GM23338 (cell line): ENCODE measurements at regions not wholly inside any gene's neighbourhood (a gene's known extent, or its start where the extent isn't known, plus 50 kb on each side); places are given as distances from the start of the nearest gene placed in this dataset.

Experiments used
- ATAC-seq: fragments of 200-7000 bp; cut with Tn5 transposase; 3 replicates; pipeline ENCODE4 v1.9.1; 2020
- DNase-seq: peaks from one replicate; pipeline ENCODE4 v3.0.0-alpha.2; 2015; ENCODE audit warnings: low spot score
- H2AFZ ChIP-seq: fragments of 200-600 bp; sonication (generic); 2 replicates; pipeline ENCODE4 v1.8.0; 2016; ENCODE audit warnings: antibody characterized with exemption, mild to moderate bottlenecking, moderate library complexity
- H3F3A ChIP-seq: fragments of 200-600 bp; sonication (generic); replicated peaks from 2 replicates; pipeline ENCODE4 v1.8.0; 2017; ENCODE audit warnings: antibody characterized with exemption, mixed run types, low read depth
- H3K27ac ChIP-seq: fragments of 200-600 bp; sonication (generic); 2 replicates; pipeline ENCODE4 v1.6.1; 2016; ENCODE audit warnings: low read depth
- H3K27me3 ChIP-seq: fragments of 200-600 bp; sonication (generic); 2 replicates; pipeline ENCODE4 v1.8.0; 2016; ENCODE audit warnings: mild to moderate bottlenecking, mixed run types, moderate library complexity; ENCODE audit not compliant: insufficient read depth
- H3K36me3 ChIP-seq: fragments of 200-600 bp; sonication (generic); 2 replicates; pipeline ENCODE4 v1.8.0; 2016; ENCODE audit warnings: mild to moderate bottlenecking; ENCODE audit not compliant: insufficient read depth
- H3K4me1 ChIP-seq: fragments of 200-600 bp; sonication (generic); 2 replicates; pipeline ENCODE4 v1.8.0; 2016; ENCODE audit warnings: mild to moderate bottlenecking, moderate library complexity; ENCODE audit not compliant: insufficient read depth
- H3K4me2 ChIP-seq: fragments of 200-600 bp; sonication (generic); 2 replicates; pipeline ENCODE4 v1.7.1; 2017; ENCODE audit warnings: mixed run types
- H3K4me3 ChIP-seq: fragments of 200-600 bp; sonication (generic); 2 replicates; pipeline ENCODE4 v1.6.1; 2016; ENCODE audit warnings: mixed run types
- H3K79me2 ChIP-seq: fragments of 200-600 bp; sonication (generic); replicated peaks from 2 replicates; pipeline ENCODE4 v1.8.0; 2017; ENCODE audit warnings: mild to moderate bottlenecking; ENCODE audit not compliant: insufficient read depth
- H3K9me2 ChIP-seq: fragments of 200-600 bp; sonication (generic); 2 replicates; pipeline ENCODE4 v1.8.0; 2017; ENCODE audit not compliant: insufficient read depth
- H4K20me1 ChIP-seq: fragments of 200-600 bp; sonication (generic); replicated peaks from 2 replicates; pipeline ENCODE4 v1.8.0; 2017; ENCODE audit warnings: mild to moderate bottlenecking; ENCODE audit not compliant: insufficient read depth
- H3K27ac Mint-ChIP-seq: 2 replicates; pipeline ENCODE4 v1.8.0; 2020; ENCODE audit warnings: inconsistent platforms, mild to moderate bottlenecking, moderate library complexity, mixed read lengths
- H3K27me3 Mint-ChIP-seq: 3 replicates; pipeline ENCODE4 v1.8.0; 2022; ENCODE audit warnings: low read depth, mild to moderate bottlenecking, moderate library complexity, mixed read lengths, inconsistent platforms; ENCODE audit not compliant: insufficient read depth, poor library complexity
- H3K36me3 Mint-ChIP-seq: 3 replicates; pipeline ENCODE4 v1.8.0; 2021; ENCODE audit warnings: low read depth, mild to moderate bottlenecking, inconsistent platforms, moderate library complexity, mixed read lengths
- H3K4me1 Mint-ChIP-seq: 3 replicates; pipeline ENCODE4 v1.8.0; 2020; ENCODE audit warnings: mild to moderate bottlenecking, inconsistent platforms, mixed read lengths
- H3K4me3 Mint-ChIP-seq: 3 replicates; pipeline ENCODE4 v1.8.0; 2021; ENCODE audit warnings: moderate library complexity, mild to moderate bottlenecking, inconsistent platforms, mixed read lengths
- H3K9me3 Mint-ChIP-seq: 3 replicates; pipeline ENCODE4 v1.8.0; 2020; ENCODE audit warnings: moderate library complexity, mild to moderate bottlenecking, inconsistent platforms, mixed read lengths
- CREB1 ChIP-seq: fragments of 250-450 bp; sonication (Bioruptor Pico); IDR thresholded peaks from 2 replicates; pipeline ENCODE4 v1.5.0; 2020; ENCODE audit warnings: low read depth, mild to moderate bottlenecking, moderate library complexity
- EZH2 ChIP-seq: fragments of 200-600 bp; sonication (generic); IDR thresholded peaks from one replicate; pipeline ENCODE4 v1.8.0; 2017; ENCODE audit warnings: antibody characterized with exemption, mild to moderate bottlenecking, low read depth; ENCODE audit not compliant: unreplicated experiment
- EZH2phosphoT487 ChIP-seq: fragments of 200-600 bp; sonication (generic); IDR thresholded peaks from one replicate; pipeline ENCODE4 v1.8.1; 2018; ENCODE audit warnings: antibody characterized with exemption; ENCODE audit not compliant: unreplicated experiment
- JUNB ChIP-seq: IDR thresholded peaks from one replicate; pipeline ENCODE4 v1.6.1; 2016; ENCODE audit warnings: antibody characterized with exemption; ENCODE audit not compliant: unreplicated experiment
- NANOG ChIP-seq: IDR thresholded peaks from 2 replicates; pipeline ENCODE4 v1.6.1; 2016; ENCODE audit warnings: antibody characterized with exemption, borderline replicate concordance
- STAT1 ChIP-seq: IDR thresholded peaks from one replicate; pipeline ENCODE4 v1.6.1; 2016; ENCODE audit warnings: antibody characterized with exemption; ENCODE audit not compliant: unreplicated experiment
- ZNF114 ChIP-seq: fragments of 250-450 bp; sonication (Bioruptor Pico); IDR thresholded peaks from 2 replicates; pipeline ENCODE4 v1.5.0; 2020; ENCODE audit warnings: mild to moderate bottlenecking, moderate library complexity
- ZNF331 ChIP-seq: fragments of 250-450 bp; sonication (Bioruptor Pico); IDR thresholded peaks from 2 replicates; pipeline ENCODE4 v1.5.0; 2020; ENCODE audit warnings: low read depth, mild to moderate bottlenecking, moderate library complexity
- TF ChIP-seq, protein P1 (sequence below): IDR thresholded peaks from 2 replicates; pipeline ENCODE4 v1.6.1; 2016; ENCODE audit warnings: antibody characterized with exemption
- TF ChIP-seq, protein P2 (sequence below), 2 experiments: fragments of 200-600 bp in 1 of 2; sonication (generic) in 1 of 2; conservative IDR thresholded peaks; 2 replicates each; pipeline versions ENCODE4 v1.5.1 to v1.6.1; 2016 to 2017; ENCODE audit warnings: antibody characterized with exemption in 2 of 2, low read depth in 2 of 2, mild to moderate bottlenecking in 2 of 2, moderate library complexity in 1 of 2
- TF ChIP-seq, protein P3 (sequence below): fragments of 250-450 bp; sonication (Bioruptor Pico); IDR thresholded peaks from 2 replicates; pipeline ENCODE4 v1.5.0; 2020; ENCODE audit warnings: mild to moderate bottlenecking, moderate library complexity
- TF ChIP-seq, protein P4 (sequence below): IDR thresholded peaks from one replicate; pipeline ENCODE4 v1.6.1; 2018; ENCODE audit warnings: antibody characterized with exemption; ENCODE audit not compliant: unreplicated experiment

DNA sequence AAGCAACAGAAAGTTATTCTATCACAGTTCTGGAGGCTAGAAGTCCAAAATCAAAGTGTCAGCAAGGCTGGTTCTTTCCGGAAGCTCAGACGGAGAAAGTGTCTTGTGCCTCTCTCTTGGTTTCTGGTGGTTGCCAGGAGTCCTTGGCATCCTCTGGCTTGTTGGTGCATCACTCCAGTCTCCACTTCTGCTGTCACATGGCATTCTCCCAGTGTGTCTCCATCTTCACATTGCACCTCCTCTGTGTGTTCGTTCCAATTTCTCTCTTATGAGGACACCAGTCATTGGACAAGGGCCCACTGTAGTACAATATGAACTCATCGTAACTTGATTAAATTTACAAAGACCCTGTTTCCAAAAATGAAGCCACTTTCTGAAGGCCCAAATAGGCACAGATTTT, 175.4 kb upstream of the ATP5MC3 start:
- no peaks in the 10 kb centered on the region for H3K79me2 ChIP-seq

More for the DNA sequence above, 175.4 kb upstream of the ATP5MC3 start:
- Histone ChIP-seq H4K20me1 (no peaks in the 10 kb centered on the region), H3F3A (no peaks in the 10 kb centered on the region), H3K9me2 (no peaks in the 10 kb centered on the region), H3K27ac (no peak overlapping the region), H3K36me3 (no peaks in the 10 kb centered on the region), H3K4me3 (no peak overlapping the region), H2AFZ (no peak overlapping the region), H3K4me2 (no peak overlapping the region), H3K27me3 (no peaks in the 10 kb centered on the region), H3K4me1 (no peaks in the 10 kb centered on the region)
- Mint-ChIP-seq H3K4me1 (no peaks in the 10 kb centered on the region), H3K9me3 (no peaks in the 10 kb centered on the region), H3K36me3 (no peaks in the 10 kb centered on the region), H3K4me3 (no peak overlapping the region), H3K27ac (no peak overlapping the region), H3K27me3 (peaks cover 3% of the 10 kb centered on the region)
- ATAC-seq (no peak), DNase-seq (no peak)
- TF ChIP-seq, protein P1, sequence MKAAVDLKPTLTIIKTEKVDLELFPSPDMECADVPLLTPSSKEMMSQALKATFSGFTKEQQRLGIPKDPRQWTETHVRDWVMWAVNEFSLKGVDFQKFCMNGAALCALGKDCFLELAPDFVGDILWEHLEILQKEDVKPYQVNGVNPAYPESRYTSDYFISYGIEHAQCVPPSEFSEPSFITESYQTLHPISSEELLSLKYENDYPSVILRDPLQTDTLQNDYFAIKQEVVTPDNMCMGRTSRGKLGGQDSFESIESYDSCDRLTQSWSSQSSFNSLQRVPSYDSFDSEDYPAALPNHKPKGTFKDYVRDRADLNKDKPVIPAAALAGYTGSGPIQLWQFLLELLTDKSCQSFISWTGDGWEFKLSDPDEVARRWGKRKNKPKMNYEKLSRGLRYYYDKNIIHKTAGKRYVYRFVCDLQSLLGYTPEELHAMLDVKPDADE: no peak
- TF ChIP-seq EZH2phosphoT487 (no peak), STAT1 (no peak), ZNF114 (CRISPR knock-in tag) (no peak), CREB1 (CRISPR knock-in tag) (no peak), ZNF331 (CRISPR knock-in tag) (no peak), JUNB (no peak), NANOG (no peak), EZH2 (no peak)
- TF ChIP-seq, protein P2, sequence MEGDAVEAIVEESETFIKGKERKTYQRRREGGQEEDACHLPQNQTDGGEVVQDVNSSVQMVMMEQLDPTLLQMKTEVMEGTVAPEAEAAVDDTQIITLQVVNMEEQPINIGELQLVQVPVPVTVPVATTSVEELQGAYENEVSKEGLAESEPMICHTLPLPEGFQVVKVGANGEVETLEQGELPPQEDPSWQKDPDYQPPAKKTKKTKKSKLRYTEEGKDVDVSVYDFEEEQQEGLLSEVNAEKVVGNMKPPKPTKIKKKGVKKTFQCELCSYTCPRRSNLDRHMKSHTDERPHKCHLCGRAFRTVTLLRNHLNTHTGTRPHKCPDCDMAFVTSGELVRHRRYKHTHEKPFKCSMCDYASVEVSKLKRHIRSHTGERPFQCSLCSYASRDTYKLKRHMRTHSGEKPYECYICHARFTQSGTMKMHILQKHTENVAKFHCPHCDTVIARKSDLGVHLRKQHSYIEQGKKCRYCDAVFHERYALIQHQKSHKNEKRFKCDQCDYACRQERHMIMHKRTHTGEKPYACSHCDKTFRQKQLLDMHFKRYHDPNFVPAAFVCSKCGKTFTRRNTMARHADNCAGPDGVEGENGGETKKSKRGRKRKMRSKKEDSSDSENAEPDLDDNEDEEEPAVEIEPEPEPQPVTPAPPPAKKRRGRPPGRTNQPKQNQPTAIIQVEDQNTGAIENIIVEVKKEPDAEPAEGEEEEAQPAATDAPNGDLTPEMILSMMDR (conservative IDR thresholded peaks at IDR 0.05; ENCODE audit: low read depth in 2 of 2): no peak
- TF ChIP-seq, protein P3, sequence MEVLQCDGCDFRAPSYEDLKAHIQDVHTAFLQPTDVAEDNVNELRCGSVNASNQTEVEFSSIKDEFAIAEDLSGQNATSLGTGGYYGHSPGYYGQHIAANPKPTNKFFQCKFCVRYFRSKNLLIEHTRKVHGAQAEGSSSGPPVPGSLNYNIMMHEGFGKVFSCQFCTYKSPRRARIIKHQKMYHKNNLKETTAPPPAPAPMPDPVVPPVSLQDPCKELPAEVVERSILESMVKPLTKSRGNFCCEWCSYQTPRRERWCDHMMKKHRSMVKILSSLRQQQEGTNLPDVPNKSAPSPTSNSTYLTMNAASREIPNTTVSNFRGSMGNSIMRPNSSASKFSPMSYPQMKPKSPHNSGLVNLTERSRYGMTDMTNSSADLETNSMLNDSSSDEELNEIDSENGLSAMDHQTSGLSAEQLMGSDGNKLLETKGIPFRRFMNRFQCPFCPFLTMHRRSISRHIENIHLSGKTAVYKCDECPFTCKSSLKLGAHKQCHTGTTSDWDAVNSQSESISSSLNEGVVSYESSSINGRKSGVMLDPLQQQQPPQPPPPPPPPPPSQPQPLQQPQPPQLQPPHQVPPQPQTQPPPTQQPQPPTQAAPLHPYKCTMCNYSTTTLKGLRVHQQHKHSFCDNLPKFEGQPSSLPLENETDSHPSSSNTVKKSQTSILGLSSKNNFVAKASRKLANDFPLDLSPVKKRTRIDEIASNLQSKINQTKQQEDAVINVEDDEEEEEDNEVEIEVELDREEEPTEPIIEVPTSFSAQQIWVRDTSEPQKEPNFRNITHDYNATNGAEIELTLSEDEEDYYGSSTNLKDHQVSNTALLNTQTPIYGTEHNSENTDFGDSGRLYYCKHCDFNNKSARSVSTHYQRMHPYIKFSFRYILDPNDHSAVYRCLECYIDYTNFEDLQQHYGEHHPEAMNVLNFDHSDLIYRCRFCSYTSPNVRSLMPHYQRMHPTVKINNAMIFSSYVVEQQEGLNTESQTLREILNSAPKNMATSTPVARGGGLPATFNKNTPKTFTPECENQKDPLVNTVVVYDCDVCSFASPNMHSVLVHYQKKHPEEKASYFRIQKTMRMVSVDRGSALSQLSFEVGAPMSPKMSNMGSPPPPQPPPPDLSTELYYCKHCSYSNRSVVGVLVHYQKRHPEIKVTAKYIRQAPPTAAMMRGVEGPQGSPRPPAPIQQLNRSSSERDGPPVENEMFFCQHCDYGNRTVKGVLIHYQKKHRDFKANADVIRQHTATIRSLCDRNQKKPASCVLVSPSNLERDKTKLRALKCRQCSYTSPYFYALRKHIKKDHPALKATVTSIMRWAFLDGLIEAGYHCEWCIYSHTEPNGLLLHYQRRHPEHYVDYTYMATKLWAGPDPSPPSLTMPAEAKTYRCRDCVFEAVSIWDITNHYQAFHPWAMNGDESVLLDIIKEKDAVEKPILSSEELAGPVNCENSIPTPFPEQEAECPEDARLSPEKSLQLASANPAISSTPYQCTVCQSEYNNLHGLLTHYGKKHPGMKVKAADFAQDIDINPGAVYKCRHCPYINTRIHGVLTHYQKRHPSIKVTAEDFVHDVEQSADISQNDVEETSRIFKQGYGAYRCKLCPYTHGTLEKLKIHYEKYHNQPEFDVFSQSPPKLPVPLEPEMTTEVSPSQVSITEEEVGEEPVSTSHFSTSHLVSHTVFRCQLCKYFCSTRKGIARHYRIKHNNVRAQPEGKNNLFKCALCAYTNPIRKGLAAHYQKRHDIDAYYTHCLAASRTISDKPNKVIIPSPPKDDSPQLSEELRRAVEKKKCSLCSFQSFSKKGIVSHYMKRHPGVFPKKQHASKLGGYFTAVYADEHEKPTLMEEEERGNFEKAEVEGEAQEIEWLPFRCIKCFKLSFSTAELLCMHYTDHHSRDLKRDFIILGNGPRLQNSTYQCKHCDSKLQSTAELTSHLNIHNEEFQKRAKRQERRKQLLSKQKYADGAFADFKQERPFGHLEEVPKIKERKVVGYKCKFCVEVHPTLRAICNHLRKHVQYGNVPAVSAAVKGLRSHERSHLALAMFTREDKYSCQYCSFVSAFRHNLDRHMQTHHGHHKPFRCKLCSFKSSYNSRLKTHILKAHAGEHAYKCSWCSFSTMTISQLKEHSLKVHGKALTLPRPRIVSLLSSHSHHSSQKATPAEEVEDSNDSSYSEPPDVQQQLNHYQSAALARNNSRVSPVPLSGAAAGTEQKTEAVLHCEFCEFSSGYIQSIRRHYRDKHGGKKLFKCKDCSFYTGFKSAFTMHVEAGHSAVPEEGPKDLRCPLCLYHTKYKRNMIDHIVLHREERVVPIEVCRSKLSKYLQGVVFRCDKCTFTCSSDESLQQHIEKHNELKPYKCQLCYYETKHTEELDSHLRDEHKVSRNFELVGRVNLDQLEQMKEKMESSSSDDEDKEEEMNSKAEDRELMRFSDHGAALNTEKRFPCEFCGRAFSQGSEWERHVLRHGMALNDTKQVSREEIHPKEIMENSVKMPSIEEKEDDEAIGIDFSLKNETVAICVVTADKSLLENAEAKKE (CRISPR knock-in tag): no peak
- TF ChIP-seq, protein P4, sequence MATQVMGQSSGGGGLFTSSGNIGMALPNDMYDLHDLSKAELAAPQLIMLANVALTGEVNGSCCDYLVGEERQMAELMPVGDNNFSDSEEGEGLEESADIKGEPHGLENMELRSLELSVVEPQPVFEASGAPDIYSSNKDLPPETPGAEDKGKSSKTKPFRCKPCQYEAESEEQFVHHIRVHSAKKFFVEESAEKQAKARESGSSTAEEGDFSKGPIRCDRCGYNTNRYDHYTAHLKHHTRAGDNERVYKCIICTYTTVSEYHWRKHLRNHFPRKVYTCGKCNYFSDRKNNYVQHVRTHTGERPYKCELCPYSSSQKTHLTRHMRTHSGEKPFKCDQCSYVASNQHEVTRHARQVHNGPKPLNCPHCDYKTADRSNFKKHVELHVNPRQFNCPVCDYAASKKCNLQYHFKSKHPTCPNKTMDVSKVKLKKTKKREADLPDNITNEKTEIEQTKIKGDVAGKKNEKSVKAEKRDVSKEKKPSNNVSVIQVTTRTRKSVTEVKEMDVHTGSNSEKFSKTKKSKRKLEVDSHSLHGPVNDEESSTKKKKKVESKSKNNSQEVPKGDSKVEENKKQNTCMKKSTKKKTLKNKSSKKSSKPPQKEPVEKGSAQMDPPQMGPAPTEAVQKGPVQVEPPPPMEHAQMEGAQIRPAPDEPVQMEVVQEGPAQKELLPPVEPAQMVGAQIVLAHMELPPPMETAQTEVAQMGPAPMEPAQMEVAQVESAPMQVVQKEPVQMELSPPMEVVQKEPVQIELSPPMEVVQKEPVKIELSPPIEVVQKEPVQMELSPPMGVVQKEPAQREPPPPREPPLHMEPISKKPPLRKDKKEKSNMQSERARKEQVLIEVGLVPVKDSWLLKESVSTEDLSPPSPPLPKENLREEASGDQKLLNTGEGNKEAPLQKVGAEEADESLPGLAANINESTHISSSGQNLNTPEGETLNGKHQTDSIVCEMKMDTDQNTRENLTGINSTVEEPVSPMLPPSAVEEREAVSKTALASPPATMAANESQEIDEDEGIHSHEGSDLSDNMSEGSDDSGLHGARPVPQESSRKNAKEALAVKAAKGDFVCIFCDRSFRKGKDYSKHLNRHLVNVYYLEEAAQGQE: no peak
